ENCODE measurements at regions not wholly inside any gene's neighbourhood (a gene's known extent, or its start where the extent isn't known, plus 50 kb on each side); places are given as distances from the start of the nearest gene placed in this dataset.

GRCh38 chr13:64420181-64420580, 2810.0 kb downstream of the PCDH9 start:
- Mint-ChIP-seq H3K4me1 (no peaks in the 10 kb centered on the region), H3K27me3 (ENCODE audit: low read depth, poor library complexity) (no peaks in the 10 kb centered on the region), H3K9me3 (no peaks in the 10 kb centered on the region), H3K4me3 (no peak overlapping the region), H3K36me3 (ENCODE audit: low read depth) (no peaks in the 10 kb centered on the region), H3K27ac (no peak overlapping the region)
- TF ChIP-seq CTCF (IDR thresholded peaks at IDR 0.05) = no peak
- no peak for DNase-seq

GRCh38 chr13:64417581-64417980, 2812.6 kb downstream of the PCDH9 start:
- no peaks in the 10 kb centered on the region for H3K36me3 Mint-ChIP-seq (ENCODE audit: low read depth)
- H3K27ac Mint-ChIP-seq = no peak overlapping the region
- H3K4me3 Mint-ChIP-seq = no peak overlapping the region
- TF ChIP-seq CTCF (IDR thresholded peaks at IDR 0.05) = no peak
- DNase-seq = no peak
- H3K27me3 Mint-ChIP-seq (ENCODE audit: low read depth, poor library complexity) = no peaks in the 10 kb centered on the region
- no peaks in the 10 kb centered on the region for H3K4me1 Mint-ChIP-seq
- no peaks in the 10 kb centered on the region for H3K9me3 Mint-ChIP-seq

- H3K4me3 Mint-ChIP-seq = no peak overlapping the region
- H3K9me3 Mint-ChIP-seq = no peaks in the 10 kb centered on the region
- H3K27me3 Mint-ChIP-seq (ENCODE audit: low read depth, poor library complexity) = no peaks in the 10 kb centered on the region
- H3K4me1 Mint-ChIP-seq = no peaks in the 10 kb centered on the region
- H3K27ac Mint-ChIP-seq = no peak overlapping the region
- no peak for DNase-seq
- H3K36me3 Mint-ChIP-seq (ENCODE audit: low read depth) = no peaks in the 10 kb centered on the region
- no peak for TF ChIP-seq CTCF (IDR thresholded peaks at IDR 0.05)
Observed at GRCh38 chr13:64414381-64414780, 2815.8 kb downstream of the PCDH9 start.

GRCh38 chr13:64413529-64413928, 2816.6 kb downstream of the PCDH9 start:
- no peaks in the 10 kb centered on the region for H3K27me3 Mint-ChIP-seq (ENCODE audit: low read depth, poor library complexity)
- DNase-seq = no peak
- no peaks in the 10 kb centered on the region for H3K4me1 Mint-ChIP-seq
- no peak for TF ChIP-seq CTCF (IDR thresholded peaks at IDR 0.05)
- H3K9me3 Mint-ChIP-seq = no peaks in the 10 kb centered on the region
- H3K4me3 Mint-ChIP-seq = no peak overlapping the region
- H3K27ac Mint-ChIP-seq = no peak overlapping the region
- no peaks in the 10 kb centered on the region for H3K36me3 Mint-ChIP-seq (ENCODE audit: low read depth)

GRCh38 chr13:64410276-64411053, 2819.7 kb downstream of the PCDH9 start:
- no peak for DNase-seq
- TF ChIP-seq CTCF (IDR thresholded peaks at IDR 0.05) = no peak
- H3K4me3 Mint-ChIP-seq = no peak overlapping the region
- H3K9me3 Mint-ChIP-seq = no peaks in the 10 kb centered on the region
- H3K27ac Mint-ChIP-seq = no peak overlapping the region
- H3K36me3 Mint-ChIP-seq (ENCODE audit: low read depth) = no peaks in the 10 kb centered on the region
- no peaks in the 10 kb centered on the region for H3K27me3 Mint-ChIP-seq (ENCODE audit: low read depth, poor library complexity)
- no peaks in the 10 kb centered on the region for H3K4me1 Mint-ChIP-seq

- Mint-ChIP-seq H3K27me3 (ENCODE audit: low read depth, poor library complexity) (no peaks in the 10 kb centered on the region), H3K27ac (no peak overlapping the region), H3K4me3 (no peak overlapping the region), H3K36me3 (ENCODE audit: low read depth) (no peaks in the 10 kb centered on the region), H3K4me1 (no peaks in the 10 kb centered on the region), H3K9me3 (no peaks in the 10 kb centered on the region)
- no peak for TF ChIP-seq CTCF (IDR thresholded peaks at IDR 0.05)
- DNase-seq = no peak
Observed at GRCh38 chr13:64397701-64398100, 2832.4 kb downstream of the PCDH9 start.
